HEK293 (cell line): ENCODE measurements at regions not wholly inside any gene's neighbourhood (a gene's known extent, or its start where the extent isn't known, plus 50 kb on each side); places are given as distances from the start of the nearest gene placed in this dataset.

ENCODE experiments used
- CTCF ChIA-PET: fragments of 350-600 bp; formaldehyde crosslinking; extraction: SDS; loops from one replicate; lab custom pipeline; 2021; ENCODE audit warnings: antibody characterized with exemption; lab: Yijun Ruan, JAX
- POLR2A ChIA-PET: fragments of 300-600 bp; formaldehyde crosslinking; extraction: SDS; loops from one replicate; lab custom pipeline; 2020; ENCODE audit warnings: antibody characterized with exemption, inconsistent platforms; lab: Yijun Ruan, JAX
- H3K27ac ChIP-seq: fragments of 200-500 bp; sonication (Bioruptor generic); 2 replicates; pipeline ENCODE4 v1.5.1; 2014; ENCODE audit warnings: low read depth, low read length, control low read depth, inconsistent platforms; ENCODE audit errors: extremely low read depth
- H3K36me3 ChIP-seq, 2 experiments: fragments of 200-500 bp in 1 of 2; sonication (Bioruptor generic) in 1 of 2; 1 replicate in 1 of 2; 2 replicates in 1 of 2; pipeline ENCODE4 v1.5.1; 2014 to 2017; ENCODE audit warnings: inconsistent platforms in 2 of 2, low read length in 2 of 2; ENCODE audit not compliant: control insufficient read depth in 2 of 2, insufficient read depth in 1 of 2
- H3K4me1 ChIP-seq: fragments of 200-500 bp; sonication (Bioruptor generic); 2 replicates; pipeline ENCODE4 v1.5.1; 2014; ENCODE audit warnings: mild to moderate bottlenecking, low read length, inconsistent platforms; ENCODE audit not compliant: control insufficient read depth, insufficient read depth
- H3K4me3 ChIP-seq: 2 replicates; pipeline ENCODE4 v1.5.1; 2011; ENCODE audit warnings: low read depth, mild to moderate bottlenecking, control low read depth, low read length, moderate library complexity
- H3K9me3 ChIP-seq: fragments of 200-500 bp; sonication (Bioruptor generic); 2 replicates; pipeline ENCODE4 v1.5.1; 2014; ENCODE audit warnings: low read depth, low read length, inconsistent platforms; ENCODE audit not compliant: control insufficient read depth, insufficient read depth
- BCL11A ChIP-seq: fragments of 450-650 bp; formaldehyde crosslinking; IDR thresholded peaks from 2 replicates; pipeline ENCODE4 v1.5.1; 2016; ENCODE audit warnings: low read depth, missing biosample characterization, missing genetic modification characterization
- CTCF ChIP-seq: fragments of 450-650 bp; formaldehyde crosslinking; IDR thresholded peaks from 2 replicates; pipeline ENCODE4 v1.5.1; 2016; ENCODE audit warnings: missing biosample characterization, missing genetic modification characterization
- IKZF3 ChIP-seq: fragments of 450-650 bp; IDR thresholded peaks from 2 replicates; pipeline ENCODE4 v1.5.0; 2018; ENCODE audit warnings: missing biosample characterization, mild to moderate bottlenecking, missing genetic modification characterization, moderate library complexity
- KLF16 ChIP-seq: fragments of 450-650 bp; formaldehyde crosslinking; IDR thresholded peaks from 2 replicates; pipeline ENCODE4 v1.5.1; 2017; ENCODE audit warnings: missing biosample characterization, missing genetic modification characterization
- RBAK ChIP-seq: fragments of 450-650 bp; formaldehyde crosslinking; IDR thresholded peaks from 2 replicates; pipeline ENCODE4 v1.5.1; 2016; ENCODE audit warnings: missing biosample characterization, missing genetic modification characterization
- SCRT2 ChIP-seq: fragments of 450-650 bp; formaldehyde crosslinking; IDR thresholded peaks from 2 replicates; pipeline ENCODE4 v1.5.1; 2016; ENCODE audit warnings: missing biosample characterization, missing genetic modification characterization
- SETDB1 ChIP-seq: IDR thresholded peaks from one replicate; pipeline ENCODE4 v1.6.1; 2017; ENCODE audit warnings: mild to moderate bottlenecking, low read length, moderate library complexity, mixed read lengths; ENCODE audit not compliant: insufficient read length
- WT1 ChIP-seq: fragments of 450-650 bp; formaldehyde crosslinking; IDR thresholded peaks from 2 replicates; pipeline ENCODE4 v1.5.1; 2016; ENCODE audit warnings: missing biosample characterization, missing genetic modification characterization
- ZEB2 ChIP-seq: fragments of 450-650 bp; formaldehyde crosslinking; IDR thresholded peaks from 2 replicates; pipeline ENCODE4 v1.5.1; 2016; ENCODE audit warnings: missing biosample characterization, missing genetic modification characterization
- ZFHX2 ChIP-seq: fragments of 450-650 bp; formaldehyde crosslinking; conservative IDR thresholded peaks from 2 replicates; pipeline ENCODE4 v1.5.1; 2016; ENCODE audit warnings: missing biosample characterization, missing genetic modification characterization
- ZFP41 ChIP-seq: fragments of 450-650 bp; formaldehyde crosslinking; IDR thresholded peaks from 2 replicates; pipeline ENCODE4 v1.5.1; 2016; ENCODE audit warnings: missing biosample characterization, missing genetic modification characterization, borderline replicate concordance
- ZNF174 ChIP-seq: fragments of 450-650 bp; formaldehyde crosslinking; IDR thresholded peaks from 2 replicates; pipeline ENCODE4 v1.5.0; 2017; ENCODE audit warnings: missing biosample characterization, mild to moderate bottlenecking, missing genetic modification characterization
- ZNF211 ChIP-seq: fragments of 450-650 bp; formaldehyde crosslinking; IDR thresholded peaks from 2 replicates; pipeline ENCODE4 v1.5.1; 2016; ENCODE audit warnings: low read depth, missing biosample characterization, missing genetic modification characterization
- ZNF266 ChIP-seq: fragments of 450-650 bp; formaldehyde crosslinking; IDR thresholded peaks from 2 replicates; pipeline ENCODE4 v1.5.1; 2016; ENCODE audit warnings: missing biosample characterization, missing genetic modification characterization, low read depth
- ZNF292 ChIP-seq: fragments of 450-650 bp; formaldehyde crosslinking; IDR thresholded peaks from 2 replicates; pipeline ENCODE4 v1.5.1; 2016; ENCODE audit warnings: low read depth, missing biosample characterization, missing genetic modification characterization, borderline replicate concordance
- ZNF350 ChIP-seq: fragments of 450-650 bp; formaldehyde crosslinking; IDR thresholded peaks from 2 replicates; pipeline ENCODE4 v1.5.0; 2017; ENCODE audit warnings: missing biosample characterization, mild to moderate bottlenecking, missing genetic modification characterization
- ZNF521 ChIP-seq: fragments of 450-650 bp; formaldehyde crosslinking; IDR thresholded peaks from 2 replicates; pipeline ENCODE4 v1.5.1; 2017; ENCODE audit warnings: missing biosample characterization, mild to moderate bottlenecking, missing genetic modification characterization
- ZNF529 ChIP-seq: fragments of 450-650 bp; formaldehyde crosslinking; IDR thresholded peaks from 2 replicates; pipeline ENCODE4 v1.5.1; 2017; ENCODE audit warnings: missing genetic modification characterization, missing biosample characterization; ENCODE audit not compliant: insufficient replicate concordance
- ZNF580 ChIP-seq: fragments of 450-650 bp; formaldehyde crosslinking; IDR thresholded peaks from 2 replicates; pipeline ENCODE4 v1.5.1; 2016; ENCODE audit warnings: missing biosample characterization, missing genetic modification characterization
- ZNF624 ChIP-seq: fragments of 450-650 bp; formaldehyde crosslinking; IDR thresholded peaks from 2 replicates; pipeline ENCODE4 v1.5.1; 2017; ENCODE audit warnings: missing biosample characterization, missing genetic modification characterization
- ZNF677 ChIP-seq: fragments of 450-650 bp; IDR thresholded peaks from 2 replicates; pipeline ENCODE4 v1.5.0; 2018; ENCODE audit warnings: missing biosample characterization, mild to moderate bottlenecking, missing genetic modification characterization, moderate library complexity
- ZNF747 ChIP-seq: fragments of 450-650 bp; formaldehyde crosslinking; IDR thresholded peaks from 2 replicates; pipeline ENCODE4 v1.5.1; 2016; ENCODE audit warnings: missing biosample characterization, missing genetic modification characterization
- ZNF830 ChIP-seq: fragments of 450-650 bp; IDR thresholded peaks from 2 replicates; pipeline ENCODE4 v1.5.0; 2018; ENCODE audit warnings: missing biosample characterization, missing genetic modification characterization, low read depth, mild to moderate bottlenecking, moderate library complexity
- ZXDB ChIP-seq: fragments of 450-650 bp; formaldehyde crosslinking; IDR thresholded peaks from 2 replicates; pipeline ENCODE4 v1.5.1; 2016; ENCODE audit warnings: missing biosample characterization, missing genetic modification characterization
- TF ChIP-seq, protein P1 (sequence below): fragments of 450-650 bp; formaldehyde crosslinking; IDR thresholded peaks from 2 replicates; pipeline ENCODE4 v1.5.1; 2017; ENCODE audit warnings: missing biosample characterization, missing genetic modification characterization
- TF ChIP-seq, protein P2 (sequence below): fragments of 450-650 bp; formaldehyde crosslinking; IDR thresholded peaks from 2 replicates; pipeline ENCODE4 v1.5.1; 2016; ENCODE audit warnings: missing biosample characterization, missing genetic modification characterization
- TF ChIP-seq, protein P3 (sequence below): fragments of 450-650 bp; IDR thresholded peaks from 2 replicates; pipeline ENCODE4 v1.5.1; 2018; ENCODE audit warnings: missing biosample characterization, mild to moderate bottlenecking, missing genetic modification characterization

- no peaks in the 10 kb centered on the region for H3K36me3 ChIP-seq
- H3K4me1 ChIP-seq, result no peaks in the 10 kb centered on the region
- POLR2A ChIA-PET, result no interaction called here
- TF ChIP-seq ZNF529 (tag by site-specific recombination), result no peak
- no peak for TF ChIP-seq WT1 (tag by site-specific recombination)
- no peak for TF ChIP-seq ZNF266 (tag by site-specific recombination)
- TF ChIP-seq, protein P1, sequence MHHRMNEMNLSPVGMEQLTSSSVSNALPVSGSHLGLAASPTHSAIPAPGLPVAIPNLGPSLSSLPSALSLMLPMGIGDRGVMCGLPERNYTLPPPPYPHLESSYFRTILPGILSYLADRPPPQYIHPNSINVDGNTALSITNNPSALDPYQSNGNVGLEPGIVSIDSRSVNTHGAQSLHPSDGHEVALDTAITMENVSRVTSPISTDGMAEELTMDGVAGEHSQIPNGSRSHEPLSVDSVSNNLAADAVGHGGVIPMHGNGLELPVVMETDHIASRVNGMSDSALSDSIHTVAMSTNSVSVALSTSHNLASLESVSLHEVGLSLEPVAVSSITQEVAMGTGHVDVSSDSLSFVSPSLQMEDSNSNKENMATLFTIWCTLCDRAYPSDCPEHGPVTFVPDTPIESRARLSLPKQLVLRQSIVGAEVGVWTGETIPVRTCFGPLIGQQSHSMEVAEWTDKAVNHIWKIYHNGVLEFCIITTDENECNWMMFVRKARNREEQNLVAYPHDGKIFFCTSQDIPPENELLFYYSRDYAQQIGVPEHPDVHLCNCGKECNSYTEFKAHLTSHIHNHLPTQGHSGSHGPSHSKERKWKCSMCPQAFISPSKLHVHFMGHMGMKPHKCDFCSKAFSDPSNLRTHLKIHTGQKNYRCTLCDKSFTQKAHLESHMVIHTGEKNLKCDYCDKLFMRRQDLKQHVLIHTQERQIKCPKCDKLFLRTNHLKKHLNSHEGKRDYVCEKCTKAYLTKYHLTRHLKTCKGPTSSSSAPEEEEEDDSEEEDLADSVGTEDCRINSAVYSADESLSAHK (tag by site-specific recombination), result no peak
- no peak for TF ChIP-seq ZNF580
- TF ChIP-seq ZNF624 (tag by site-specific recombination), result no peak
- TF ChIP-seq ZNF677 (tag by site-specific recombination), result no peak
- TF ChIP-seq ZFHX2, result no peak
- TF ChIP-seq ZNF350 (tag by site-specific recombination), result no peak
- TF ChIP-seq KLF16 (tag by site-specific recombination), result no peak
- TF ChIP-seq SETDB1, result no peak
- TF ChIP-seq BCL11A, result no peak
- no peak for TF ChIP-seq CTCF (tag by site-specific recombination)
- TF ChIP-seq ZNF211, result no peak
- TF ChIP-seq ZEB2, result no peak
- TF ChIP-seq ZNF747 (tag by site-specific recombination), result no peak
- TF ChIP-seq ZNF521, result no peak
- no peak for TF ChIP-seq ZFP41 (tag by site-specific recombination)
- TF ChIP-seq, all 188 proteins: peak for 0
- CTCF ChIA-PET, result no interaction called here
- H3K27ac ChIP-seq, result no peak overlapping the region
- no peak overlapping the region for H3K4me3 ChIP-seq
- no peaks in the 10 kb centered on the region for H3K9me3 ChIP-seq
Observed at GRCh38 chr11:97995874-97996273, 1024.9 kb upstream of the CNTN5 start.

- no peak for TF ChIP-seq SCRT2 (tag by site-specific recombination)
- no peak for TF ChIP-seq ZNF830 (tag by site-specific recombination)
- TF ChIP-seq RBAK (tag by site-specific recombination), result no peak
- TF ChIP-seq ZNF292, result no peak
- TF ChIP-seq, protein P2, sequence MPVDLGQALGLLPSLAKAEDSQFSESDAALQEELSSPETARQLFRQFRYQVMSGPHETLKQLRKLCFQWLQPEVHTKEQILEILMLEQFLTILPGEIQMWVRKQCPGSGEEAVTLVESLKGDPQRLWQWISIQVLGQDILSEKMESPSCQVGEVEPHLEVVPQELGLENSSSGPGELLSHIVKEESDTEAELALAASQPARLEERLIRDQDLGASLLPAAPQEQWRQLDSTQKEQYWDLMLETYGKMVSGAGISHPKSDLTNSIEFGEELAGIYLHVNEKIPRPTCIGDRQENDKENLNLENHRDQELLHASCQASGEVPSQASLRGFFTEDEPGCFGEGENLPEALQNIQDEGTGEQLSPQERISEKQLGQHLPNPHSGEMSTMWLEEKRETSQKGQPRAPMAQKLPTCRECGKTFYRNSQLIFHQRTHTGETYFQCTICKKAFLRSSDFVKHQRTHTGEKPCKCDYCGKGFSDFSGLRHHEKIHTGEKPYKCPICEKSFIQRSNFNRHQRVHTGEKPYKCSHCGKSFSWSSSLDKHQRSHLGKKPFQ (tag by site-specific recombination), result no peak
- no peak for TF ChIP-seq ZNF174 (tag by site-specific recombination)
- TF ChIP-seq IKZF3 (tag by site-specific recombination), result no peak
- TF ChIP-seq ZXDB (tag by site-specific recombination), result no peak
- TF ChIP-seq, protein P3, sequence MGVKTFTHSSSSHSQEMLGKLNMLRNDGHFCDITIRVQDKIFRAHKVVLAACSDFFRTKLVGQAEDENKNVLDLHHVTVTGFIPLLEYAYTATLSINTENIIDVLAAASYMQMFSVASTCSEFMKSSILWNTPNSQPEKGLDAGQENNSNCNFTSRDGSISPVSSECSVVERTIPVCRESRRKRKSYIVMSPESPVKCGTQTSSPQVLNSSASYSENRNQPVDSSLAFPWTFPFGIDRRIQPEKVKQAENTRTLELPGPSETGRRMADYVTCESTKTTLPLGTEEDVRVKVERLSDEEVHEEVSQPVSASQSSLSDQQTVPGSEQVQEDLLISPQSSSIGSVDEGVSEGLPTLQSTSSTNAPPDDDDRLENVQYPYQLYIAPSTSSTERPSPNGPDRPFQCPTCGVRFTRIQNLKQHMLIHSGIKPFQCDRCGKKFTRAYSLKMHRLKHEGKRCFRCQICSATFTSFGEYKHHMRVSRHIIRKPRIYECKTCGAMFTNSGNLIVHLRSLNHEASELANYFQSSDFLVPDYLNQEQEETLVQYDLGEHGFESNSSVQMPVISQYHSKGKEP (tag by site-specific recombination), result no peak
- TF ChIP-seq, protein P1 (tag by site-specific recombination), result no peak
- no peaks in the 10 kb centered on the region for H3K36me3 ChIP-seq
- H3K9me3 ChIP-seq, result no peaks in the 10 kb centered on the region
- no peak overlapping the region for H3K27ac ChIP-seq
- H3K4me1 ChIP-seq, result no peaks in the 10 kb centered on the region
- CTCF ChIA-PET, result no interaction called here
- H3K4me3 ChIP-seq, result no peak overlapping the region
- POLR2A ChIA-PET, result no interaction called here
Observed at GRCh38 chr11:97996762-97997161, 1024.0 kb upstream of the CNTN5 start.
